ENCODE measurements at regions not wholly inside any gene's neighbourhood (a gene's known extent, or its start where the extent isn't known, plus 50 kb on each side); places are given as distances from the start of the nearest gene placed in this dataset.

- TF ChIP-seq, protein P1, sequence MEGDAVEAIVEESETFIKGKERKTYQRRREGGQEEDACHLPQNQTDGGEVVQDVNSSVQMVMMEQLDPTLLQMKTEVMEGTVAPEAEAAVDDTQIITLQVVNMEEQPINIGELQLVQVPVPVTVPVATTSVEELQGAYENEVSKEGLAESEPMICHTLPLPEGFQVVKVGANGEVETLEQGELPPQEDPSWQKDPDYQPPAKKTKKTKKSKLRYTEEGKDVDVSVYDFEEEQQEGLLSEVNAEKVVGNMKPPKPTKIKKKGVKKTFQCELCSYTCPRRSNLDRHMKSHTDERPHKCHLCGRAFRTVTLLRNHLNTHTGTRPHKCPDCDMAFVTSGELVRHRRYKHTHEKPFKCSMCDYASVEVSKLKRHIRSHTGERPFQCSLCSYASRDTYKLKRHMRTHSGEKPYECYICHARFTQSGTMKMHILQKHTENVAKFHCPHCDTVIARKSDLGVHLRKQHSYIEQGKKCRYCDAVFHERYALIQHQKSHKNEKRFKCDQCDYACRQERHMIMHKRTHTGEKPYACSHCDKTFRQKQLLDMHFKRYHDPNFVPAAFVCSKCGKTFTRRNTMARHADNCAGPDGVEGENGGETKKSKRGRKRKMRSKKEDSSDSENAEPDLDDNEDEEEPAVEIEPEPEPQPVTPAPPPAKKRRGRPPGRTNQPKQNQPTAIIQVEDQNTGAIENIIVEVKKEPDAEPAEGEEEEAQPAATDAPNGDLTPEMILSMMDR (IDR thresholded peaks at IDR 0.05), result no peak
- no peak for TF ChIP-seq POLR2A (IDR thresholded peaks at IDR 0.05)
Measured at GRCh38 chr10:43852644-43853214, 204.0 kb upstream of the ZNF32 start.

All from tibial nerve (tissue), 3 donors.